GM19438 (cell line): ENCODE measurements at regions not wholly inside any gene's neighbourhood (a gene's known extent, or its start where the extent isn't known, plus 50 kb on each side); places are given as distances from the start of the nearest gene placed in this dataset.

Source experiments
- ATAC-seq: cut with Tn5 transposase; IDR thresholded peaks from one replicate; pipeline ENCODE4 v1.9.1; 2021; ENCODE audit warnings: low read depth; ENCODE audit not compliant: unreplicated experiment

DNA sequence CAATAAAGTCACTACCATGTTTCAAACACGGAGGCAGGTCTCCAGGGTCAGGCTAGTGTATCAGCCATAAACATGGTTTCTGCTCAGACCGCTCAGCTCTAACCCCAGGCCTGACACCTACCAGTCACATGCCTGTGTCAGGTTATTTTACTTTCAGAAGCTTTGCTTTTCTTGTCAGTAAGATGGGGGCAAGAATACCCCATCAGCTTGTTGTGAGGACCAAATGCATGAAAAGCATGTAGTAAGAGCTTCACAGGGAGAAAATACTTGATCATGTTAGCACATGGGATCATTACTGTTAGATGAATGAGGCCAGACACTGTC, 65.2 kb upstream of the PIM1 start:
- ATAC-seq: no peak

DNA sequence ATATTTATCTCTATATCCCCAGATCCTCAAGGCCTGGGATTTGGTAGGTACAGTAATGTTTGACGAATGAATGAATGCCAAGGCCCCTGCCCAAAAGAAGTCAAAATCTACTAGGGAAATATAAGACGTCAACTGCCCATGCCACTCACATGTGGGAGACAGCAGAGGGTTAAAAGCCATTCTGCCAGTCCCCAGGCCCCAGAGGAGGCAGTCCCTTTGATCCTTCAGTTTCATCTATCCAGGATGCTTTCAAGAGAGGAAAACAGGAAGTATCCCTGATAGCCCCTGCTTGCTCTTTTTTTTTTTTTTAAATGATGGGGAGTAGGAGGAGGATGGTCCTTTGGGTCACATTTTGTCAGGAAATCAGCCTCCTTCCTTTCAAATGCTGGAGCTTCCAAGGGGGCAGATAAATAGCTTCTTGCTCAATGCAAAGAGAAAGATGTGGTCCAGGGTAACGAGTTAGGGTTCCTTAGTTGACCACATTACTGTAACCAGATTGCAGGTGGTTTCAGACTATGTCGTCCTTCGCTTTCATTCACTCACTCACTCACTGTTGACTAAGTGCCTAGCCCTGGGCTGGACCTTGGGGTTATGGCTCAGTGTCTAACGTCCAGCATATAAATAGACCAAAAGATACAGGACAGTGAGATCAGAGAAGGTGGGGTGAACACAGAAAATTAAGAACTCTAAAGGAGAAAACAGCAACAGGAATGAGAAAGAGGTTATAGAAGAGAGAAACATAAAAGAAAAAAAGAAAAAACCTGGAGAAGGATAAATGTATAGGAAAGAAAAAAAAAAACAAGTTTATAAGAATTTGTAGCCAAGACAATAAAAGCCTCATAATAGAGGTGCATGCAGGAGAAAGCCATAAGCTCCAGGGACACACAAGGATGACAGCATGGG, 64.6 kb upstream of the PIM1 start:
- ATAC-seq: no peak

DNA sequence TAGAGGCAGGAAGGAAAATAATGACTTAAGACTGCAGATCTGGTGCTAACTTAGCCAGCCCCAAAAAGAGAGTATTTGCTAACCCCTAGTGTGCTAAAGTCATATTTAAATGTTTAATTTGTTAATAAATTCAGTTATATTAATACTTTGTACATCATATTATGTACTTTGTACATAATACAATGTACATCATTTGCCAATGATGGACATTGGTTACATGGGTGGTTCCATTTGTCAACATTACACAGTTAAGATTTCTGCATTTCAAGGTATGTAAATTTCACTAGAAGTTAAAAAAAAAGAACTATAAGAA, 63.9 kb upstream of the PIM1 start:
- no peak for ATAC-seq

DNA sequence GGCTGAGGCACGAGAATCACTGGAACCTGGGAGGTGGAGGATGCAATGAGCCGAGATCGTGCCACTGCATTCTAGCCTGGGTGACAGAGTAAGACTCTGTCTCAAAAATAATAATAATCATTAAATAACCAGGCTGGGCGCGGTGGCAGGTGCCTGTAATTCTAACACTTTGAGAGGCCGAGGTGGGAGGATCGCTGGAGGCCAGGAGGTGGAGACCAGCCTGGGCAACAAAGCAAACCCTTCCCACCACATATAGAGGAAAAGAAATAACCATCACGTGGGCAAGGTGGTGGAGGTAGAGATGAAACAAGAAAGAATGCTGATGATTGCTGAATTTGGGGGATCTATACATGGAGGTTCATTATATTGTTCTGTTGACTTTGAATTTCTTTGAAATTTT, 63.4 kb upstream of the PIM1 start:
- ATAC-seq: no peak

DNA sequence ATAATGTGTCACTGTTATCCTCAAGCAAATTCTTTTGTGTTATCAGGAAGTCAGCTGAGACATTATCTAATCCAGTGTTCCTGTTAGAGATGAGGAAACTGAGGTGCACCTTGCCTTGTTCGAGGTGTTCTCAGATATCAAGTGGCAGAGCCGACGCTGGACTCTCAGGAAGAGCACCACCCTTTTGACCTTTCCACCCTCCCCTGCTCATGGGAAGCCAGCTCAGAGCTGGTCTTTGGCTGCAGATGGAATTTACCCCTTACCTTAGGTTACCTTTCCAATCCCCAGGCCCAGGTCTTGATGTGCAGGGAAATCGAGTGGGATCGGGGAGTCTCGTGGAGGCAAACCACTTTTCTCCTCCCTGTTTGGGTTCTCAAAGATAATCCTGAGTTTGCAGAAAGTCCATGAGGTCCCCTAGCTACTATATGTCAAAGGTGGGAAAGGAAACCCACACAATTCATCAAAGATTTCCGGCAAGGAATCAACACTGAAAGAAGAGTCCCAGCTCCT, 62.9 kb upstream of the PIM1 start:
- ATAC-seq: no peak

DNA sequence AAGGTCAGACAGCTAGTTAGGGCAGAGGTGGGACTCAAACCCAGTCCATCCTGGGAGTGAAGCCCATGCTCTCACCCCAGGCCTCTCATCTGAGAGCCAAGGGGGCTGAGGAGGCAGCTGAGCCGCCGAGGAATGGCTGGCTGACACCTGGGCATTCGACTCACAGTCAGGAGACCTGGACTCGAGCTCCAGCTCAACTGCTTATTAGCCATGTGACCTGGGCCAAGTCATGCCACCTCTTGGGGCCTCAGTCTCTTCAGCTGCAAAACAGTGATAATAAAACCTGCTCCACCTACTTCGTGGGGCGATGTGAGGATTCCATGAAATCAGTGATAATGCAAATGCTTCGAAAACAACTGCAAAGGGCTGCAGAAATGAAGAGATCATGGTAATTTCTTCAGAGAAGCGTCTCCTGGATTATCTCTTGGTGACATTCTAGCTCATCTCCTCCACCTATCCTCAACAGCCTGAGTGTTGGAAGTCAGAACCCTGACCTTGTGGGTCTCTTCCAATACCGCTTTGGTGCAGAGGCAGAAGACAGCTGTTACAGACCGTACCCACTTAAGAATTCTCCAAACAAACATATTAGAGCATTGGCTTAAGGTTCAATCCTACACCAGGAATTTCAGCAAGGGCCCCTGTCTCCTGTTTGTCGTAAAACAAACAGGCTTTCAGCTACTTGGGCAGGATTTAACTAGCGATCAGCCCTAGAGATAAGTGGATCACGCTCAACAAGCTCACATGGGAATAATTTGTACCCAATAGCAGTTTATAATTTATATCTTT, 60.0 kb upstream of the PIM1 start:
- ATAC-seq: no peak

DNA sequence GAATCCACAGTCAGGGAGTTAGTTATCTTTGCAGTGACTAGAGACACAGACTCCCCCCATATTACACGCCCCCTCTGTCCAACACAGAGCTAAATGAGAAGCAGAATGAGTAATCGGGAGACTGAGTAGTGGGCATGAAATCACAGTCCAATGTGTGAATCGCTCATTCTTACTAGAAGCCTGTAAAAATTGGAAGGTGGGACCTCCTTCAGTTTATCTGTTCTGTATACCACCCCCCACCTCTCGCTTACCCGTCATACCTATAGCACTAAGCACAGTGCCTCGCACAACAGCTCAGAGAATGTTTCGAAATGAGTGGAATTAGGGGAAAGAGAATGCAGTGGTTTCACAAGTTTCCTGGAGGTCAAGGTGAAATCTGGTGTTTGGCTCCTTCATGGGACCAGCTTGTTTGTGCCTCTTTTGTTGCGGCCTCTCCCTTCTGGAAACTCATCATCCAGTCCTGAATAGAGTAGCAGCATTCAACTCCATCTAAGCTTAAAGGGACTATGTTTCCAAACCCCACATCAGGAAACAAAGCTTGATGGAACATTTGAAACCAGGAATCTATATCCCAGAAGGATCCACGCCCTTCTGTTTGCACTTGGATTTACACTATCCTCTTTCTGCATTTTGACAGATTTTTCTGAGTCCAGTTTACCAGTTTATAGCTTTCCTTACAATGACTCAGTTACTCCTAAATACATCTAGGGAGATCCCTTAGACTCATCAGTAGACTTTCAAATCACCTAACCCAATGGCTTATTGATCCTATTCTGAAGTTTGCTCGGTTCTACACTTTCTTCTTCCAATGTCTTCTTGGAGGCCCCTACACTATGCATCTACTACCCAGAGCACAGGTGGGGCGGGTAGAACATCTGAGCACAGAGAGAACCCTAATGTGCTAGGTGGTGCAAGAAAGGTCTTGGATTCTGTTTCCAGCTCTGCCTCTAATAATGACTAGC, 59.2 kb upstream of the PIM1 start:
- no peak for ATAC-seq

DNA sequence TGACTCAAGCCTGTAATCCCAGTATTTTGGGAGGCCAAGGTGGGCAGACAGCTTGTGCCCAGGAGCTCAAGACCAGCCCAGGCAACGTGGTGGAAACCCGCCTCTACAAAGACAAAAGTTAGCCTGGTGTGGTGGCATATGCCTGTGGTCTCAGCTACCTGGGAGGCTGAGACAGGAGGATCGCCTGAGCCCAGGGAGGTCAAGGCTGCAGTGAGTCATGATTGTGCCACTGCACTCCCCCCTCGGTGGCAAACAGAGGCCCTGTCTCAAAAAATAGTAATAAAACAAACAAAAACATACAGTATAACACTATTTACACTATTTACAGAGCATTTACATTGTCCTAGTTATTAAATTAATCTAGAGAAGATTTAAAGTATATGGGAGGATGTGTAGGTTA, 56.0 kb upstream of the PIM1 start:
- no peak for ATAC-seq

DNA sequence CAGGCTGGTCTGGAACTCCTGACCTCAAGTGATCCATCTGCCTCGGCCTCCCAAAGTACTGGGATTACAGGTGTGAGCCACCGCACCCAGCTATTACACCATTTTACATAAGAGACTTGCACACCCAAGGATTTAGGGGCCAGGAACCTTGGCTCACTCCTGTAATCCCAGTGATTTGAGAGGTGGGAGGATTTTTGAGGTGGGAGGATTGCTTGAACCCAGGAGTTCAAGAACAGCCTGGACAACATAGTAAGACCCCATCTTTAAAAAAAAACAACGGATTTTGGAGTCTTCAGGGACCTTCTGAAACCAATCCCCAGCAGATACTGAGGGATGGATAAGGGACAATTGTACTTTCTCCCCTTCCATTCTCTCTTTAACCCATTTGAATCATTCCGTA, 55.3 kb upstream of the PIM1 start:
- ATAC-seq: no peak

DNA sequence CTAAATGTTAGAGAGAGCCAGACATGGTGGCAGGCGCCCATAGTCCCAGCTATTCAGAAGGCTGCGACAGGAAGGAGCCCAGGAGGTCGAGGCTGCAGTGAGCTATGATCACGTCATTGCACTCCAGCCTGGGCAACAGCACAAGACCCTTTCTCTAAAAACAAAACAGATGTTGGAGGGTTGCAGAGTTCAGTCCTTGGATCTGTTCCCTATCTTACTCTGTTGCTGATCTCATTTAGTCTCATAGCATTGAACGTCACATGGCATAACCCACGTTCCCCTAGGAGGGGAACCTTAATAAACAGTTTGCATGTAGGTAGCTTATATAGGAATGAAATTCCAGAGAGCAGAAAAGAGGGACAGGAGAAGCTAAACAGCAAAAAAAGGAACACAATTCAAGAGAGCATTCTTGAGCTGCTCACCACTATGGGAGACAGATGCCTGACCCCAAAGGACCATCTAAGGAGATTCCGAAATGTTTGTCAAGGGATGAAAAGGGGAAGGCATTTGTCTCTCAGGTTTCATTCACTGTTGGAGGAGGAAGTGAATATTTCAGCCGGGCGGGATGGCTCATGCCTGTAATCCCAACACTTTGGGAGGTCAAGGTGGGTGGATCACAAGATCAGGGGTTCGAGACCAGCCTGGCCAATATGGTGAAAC, 54.6 kb upstream of the PIM1 start:
- ATAC-seq: no peak

DNA sequence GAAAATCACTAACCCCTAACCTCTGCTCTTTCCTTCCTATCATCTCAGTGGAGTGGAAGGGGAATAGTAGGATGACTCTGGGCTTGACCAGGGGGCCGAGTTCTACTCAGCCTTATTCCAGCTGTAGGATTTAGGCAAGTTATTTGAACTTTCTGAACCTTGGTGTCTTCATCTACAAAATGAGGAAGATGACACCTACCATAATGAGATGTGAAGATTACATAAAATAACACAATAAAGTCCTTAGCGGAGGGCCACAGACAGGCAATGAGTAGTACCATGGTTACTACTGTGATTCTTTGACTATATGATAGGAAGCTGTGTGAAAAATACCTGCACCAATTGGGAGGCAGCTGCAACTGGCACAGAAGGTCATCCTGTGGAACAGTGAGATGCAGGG, 53.6 kb upstream of the PIM1 start:
- ATAC-seq: no peak

DNA sequence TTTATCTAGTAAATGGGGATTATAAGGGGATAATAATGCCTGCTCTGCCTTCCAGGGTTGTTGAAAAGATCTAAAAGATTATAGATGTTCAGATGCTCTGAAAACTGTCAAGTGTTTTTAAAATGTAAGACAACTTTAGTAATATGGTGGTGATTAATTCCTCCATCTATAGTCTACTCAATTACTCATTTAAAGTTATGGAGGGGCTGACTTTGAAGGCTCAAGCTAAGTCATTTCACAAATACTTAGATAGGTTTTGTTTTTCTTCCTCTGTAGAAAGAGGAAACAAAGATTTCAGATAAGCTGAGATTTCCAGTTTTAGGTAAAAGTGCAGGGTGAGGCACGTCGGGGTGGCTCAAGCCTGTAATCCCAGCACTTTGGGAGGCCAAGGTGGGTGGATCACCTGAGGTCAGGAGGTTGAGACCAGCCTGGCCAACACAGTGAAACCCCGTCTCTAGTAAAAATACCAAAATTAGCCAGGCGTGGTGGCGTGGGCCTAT, 50.5 kb upstream of the PIM1 start:
- ATAC-seq: no peak
